Vagina (tissue), 2 donors: ENCODE measurements at regions not wholly inside any gene's neighbourhood (a gene's known extent, or its start where the extent isn't known, plus 50 kb on each side); places are given as distances from the start of the nearest gene placed in this dataset.

Experiments used
- CTCF ChIP-seq, 3 experiments: fragments of 450-650 bp in 2 of 3; fragments of 200-600 bp in 1 of 3; sonication (generic) in 1 of 3; IDR thresholded peaks; one replicate each; pipeline ENCODE4 v1.5.1; 2017 to 2019; ENCODE audit warnings: antibody characterized with exemption in 3 of 3, mild to moderate bottlenecking in 2 of 3, moderate library complexity in 2 of 3
- POLR2A ChIP-seq, 2 donors: fragments of 450-650 bp; IDR thresholded peaks; one replicate each; pipeline ENCODE4 v1.6.1; 2017; ENCODE audit warnings: antibody characterized with exemption in 2 of 2, mild to moderate bottlenecking in 2 of 2, moderate library complexity in 2 of 2
- POLR2AphosphoS5 ChIP-seq, 2 donors: sonication (generic); formaldehyde crosslinking; IDR thresholded peaks; one replicate each; pipeline ENCODE4 v1.9.0; 2017; ENCODE audit warnings: antibody characterized with exemption in 2 of 2, mild to moderate bottlenecking in 2 of 2, low read depth in 1 of 2; ENCODE audit not compliant: insufficient read depth in 1 of 2

GRCh38 chr10:28240400-28240799, 62.5 kb downstream of the MPP7 start:
- no peak for TF ChIP-seq CTCF (IDR thresholded peaks at IDR 0.05)
- no peak for TF ChIP-seq POLR2A (IDR thresholded peaks at IDR 0.05)
- TF ChIP-seq POLR2AphosphoS5 (IDR thresholded peaks at IDR 0.05; ENCODE audit: insufficient read depth in 1 of 2, low read depth in 1 of 2), result no peak
